HEK293T (cell line): ENCODE measurements at regions not wholly inside any gene's neighbourhood (a gene's known extent, or its start where the extent isn't known, plus 50 kb on each side); places are given as distances from the start of the nearest gene placed in this dataset.

Source experiments
- CTBP1 ChIP-seq: fragments of 450-650 bp; IDR thresholded peaks from 2 replicates; pipeline ENCODE4 v1.6.1; 2016; ENCODE audit warnings: borderline replicate concordance
- FOXA1 ChIP-seq: fragments of 450-650 bp; IDR thresholded peaks from 2 replicates; pipeline ENCODE4 v1.6.1; 2016; ENCODE audit warnings: mild to moderate bottlenecking
- FOXK2 ChIP-seq: fragments of 450-650 bp; IDR thresholded peaks from 2 replicates; pipeline ENCODE4 v1.6.1; 2016; ENCODE audit warnings: mild to moderate bottlenecking
- FOXM1 ChIP-seq: fragments of 450-650 bp; IDR thresholded peaks from 2 replicates; pipeline ENCODE4 v1.6.1; 2017; ENCODE audit warnings: mild to moderate bottlenecking, borderline replicate concordance
- HDGF ChIP-seq: fragments of 450-650 bp; IDR thresholded peaks from 2 replicates; pipeline ENCODE4 v1.6.1; 2017; ENCODE audit warnings: antibody characterized with exemption, borderline replicate concordance
- LEF1 ChIP-seq: fragments of 450-650 bp; IDR thresholded peaks from 2 replicates; pipeline ENCODE4 v1.6.1; 2017; ENCODE audit warnings: mild to moderate bottlenecking, borderline replicate concordance
- SP1 ChIP-seq: fragments of 450-650 bp; IDR thresholded peaks from 2 replicates; pipeline ENCODE4 v1.6.1; 2017
- TF ChIP-seq, protein P1 (sequence below): fragments of 450-650 bp; IDR thresholded peaks from 2 replicates; pipeline ENCODE4 v1.6.1; 2016

DNA sequence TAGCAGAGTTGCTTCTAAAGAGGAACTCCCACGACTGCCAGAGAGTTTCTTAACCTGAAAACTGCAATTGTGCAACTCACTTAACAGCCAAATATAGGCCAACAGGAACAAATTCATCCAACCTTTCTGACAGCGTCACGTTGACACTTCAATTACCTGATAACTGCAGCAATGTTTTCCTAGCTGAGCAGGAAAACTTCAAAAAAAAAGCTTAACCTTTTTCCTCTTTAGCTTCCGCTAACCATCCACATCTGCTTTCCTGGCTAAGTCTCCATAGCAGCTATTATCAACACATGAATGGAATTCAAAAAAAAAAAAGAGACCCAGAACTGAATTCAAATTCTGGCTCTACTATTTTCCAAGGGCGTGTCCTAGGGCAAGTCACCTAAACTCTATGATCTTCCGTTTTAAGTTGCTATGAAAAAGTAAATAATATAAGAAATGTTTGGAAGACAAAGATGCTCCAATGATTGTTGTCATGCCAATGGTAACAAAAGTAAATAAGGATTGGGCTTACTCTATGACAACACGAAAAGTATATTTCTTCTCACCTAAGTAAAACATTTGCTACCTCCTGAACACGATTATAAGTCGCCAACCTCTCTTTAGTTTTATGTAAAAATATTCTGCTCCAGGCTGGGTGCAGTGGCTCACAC, 524.6 kb upstream of the JARID2 start:
- TF ChIP-seq FOXM1, result no peak
- no peak for TF ChIP-seq LEF1
- no peak for TF ChIP-seq FOXK2
- TF ChIP-seq HDGF, result no peak
- no peak for TF ChIP-seq FOXA1
- no peak for TF ChIP-seq CTBP1
- no peak for TF ChIP-seq SP1
- TF ChIP-seq, protein P1, sequence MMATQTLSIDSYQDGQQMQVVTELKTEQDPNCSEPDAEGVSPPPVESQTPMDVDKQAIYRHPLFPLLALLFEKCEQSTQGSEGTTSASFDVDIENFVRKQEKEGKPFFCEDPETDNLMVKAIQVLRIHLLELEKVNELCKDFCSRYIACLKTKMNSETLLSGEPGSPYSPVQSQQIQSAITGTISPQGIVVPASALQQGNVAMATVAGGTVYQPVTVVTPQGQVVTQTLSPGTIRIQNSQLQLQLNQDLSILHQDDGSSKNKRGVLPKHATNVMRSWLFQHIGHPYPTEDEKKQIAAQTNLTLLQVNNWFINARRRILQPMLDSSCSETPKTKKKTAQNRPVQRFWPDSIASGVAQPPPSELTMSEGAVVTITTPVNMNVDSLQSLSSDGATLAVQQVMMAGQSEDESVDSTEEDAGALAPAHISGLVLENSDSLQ, result no peak
